Effector memory CD8-positive, alpha-beta T cell (primary cell): ENCODE measurements at regions not wholly inside any gene's neighbourhood (a gene's known extent, or its start where the extent isn't known, plus 50 kb on each side); places are given as distances from the start of the nearest gene placed in this dataset.
"Not testable (repeated sequence)": the region's sequence is repeated elsewhere in the genome, so short reads cannot be mapped to it uniquely, and the experiment has no call there.

Source experiments
- ATAC-seq: fragments of 150-1000 bp; cut with Tn5 transposase; replicated peaks from 2 replicates; pipeline ENCODE4 v1.10.0; 2021; ENCODE audit warnings: mild to moderate bottlenecking, moderate library complexity
- DNase-seq, 3 experiments: peaks; one replicate each; pipeline ENCODE4 v3.0.0; 2021
- H3K27ac Mint-ChIP-seq, 2 donors: one replicate each; pipeline ENCODE4 v1.8.0; 2022; ENCODE audit warnings: mild to moderate bottlenecking in 2 of 2, mixed read lengths in 2 of 2, moderate library complexity in 2 of 2
- H3K27me3 Mint-ChIP-seq, 2 donors: one replicate each; pipeline ENCODE4 v1.8.0; 2022; ENCODE audit warnings: mixed read lengths in 2 of 2
- H3K36me3 Mint-ChIP-seq: one replicate; pipeline ENCODE4 v1.8.0; 2022; ENCODE audit warnings: mild to moderate bottlenecking, moderate library complexity, mixed read lengths; ENCODE audit not compliant: insufficient read depth
- H3K4me1 Mint-ChIP-seq, 2 donors: one replicate each; pipeline ENCODE4 v1.8.0; 2022; ENCODE audit warnings: low read depth in 2 of 2, mixed read lengths in 2 of 2
- H3K4me3 Mint-ChIP-seq, 2 donors: one replicate each; pipeline ENCODE4 v1.8.0; 2022; ENCODE audit warnings: mild to moderate bottlenecking in 2 of 2, mixed read lengths in 2 of 2, moderate library complexity in 2 of 2
- H3K9me3 Mint-ChIP-seq, 2 donors: one replicate each; pipeline ENCODE4 v1.8.0; 2022; ENCODE audit warnings: mixed read lengths in 2 of 2

DNA sequence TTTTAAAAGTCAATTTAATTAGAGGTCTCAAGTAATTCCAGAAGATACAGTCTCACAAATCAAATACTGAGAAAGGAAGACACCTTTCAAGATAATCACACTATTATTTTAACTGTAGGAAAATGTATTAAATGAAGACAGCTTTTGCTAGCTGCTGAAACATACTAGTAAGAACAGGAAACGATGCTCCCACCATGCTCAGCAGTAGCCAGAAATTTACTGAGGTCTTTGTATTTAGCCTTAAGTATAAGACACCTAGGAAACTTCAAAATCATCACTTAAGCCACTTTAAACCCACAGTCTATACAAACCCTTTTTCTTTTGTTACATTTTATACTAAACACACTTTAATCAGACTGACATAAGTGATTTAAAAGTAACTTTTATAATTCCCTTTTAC lies 72.7 kb upstream of the NPIPB12 start:
- H3K9me3 Mint-ChIP-seq, H3K4me3 Mint-ChIP-seq, DNase-seq, H3K27ac Mint-ChIP-seq, H3K27me3 Mint-ChIP-seq: not testable (repeated sequence)
- Mint-ChIP-seq H3K36me3 (peaks cover 54% of the 10 kb centered on the region), H3K4me1 (peaks cover 18 to 28% of the 10 kb centered on the region in 2 donors)
- peak; percentile 39 for ATAC-seq

DNA sequence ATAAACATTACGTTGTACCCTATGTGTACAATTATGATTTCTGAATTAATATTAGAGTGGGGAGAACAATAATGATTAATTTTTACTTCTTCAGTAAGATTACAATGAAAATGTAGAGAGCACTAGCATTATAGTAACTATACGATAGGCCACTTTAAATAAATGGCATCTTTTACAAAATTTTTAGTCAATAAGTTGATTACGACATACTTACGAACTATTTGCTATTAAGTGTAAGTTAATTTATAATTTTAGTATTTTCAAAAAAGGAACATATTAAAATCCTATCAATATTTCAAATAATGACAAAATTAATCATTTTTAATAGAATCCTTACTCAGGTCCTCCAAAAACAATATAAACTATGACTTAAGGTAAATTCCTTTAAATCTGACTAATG lies 75.6 kb upstream of the NPIPB12 start:
- not testable (repeated sequence) for H3K9me3 Mint-ChIP-seq, ATAC-seq, H3K4me3 Mint-ChIP-seq, H3K27me3 Mint-ChIP-seq, H3K27ac Mint-ChIP-seq, DNase-seq
- peaks cover 51% of the 10 kb centered on the region for H3K36me3 Mint-ChIP-seq
- peaks cover 16 to 28% of the 10 kb centered on the region in 2 donors for H3K4me1 Mint-ChIP-seq

GRCh38 chr16:29591919-29592318 lies 71.1 kb upstream of the SPN start:
- Mint-ChIP-seq H3K4me3 (peak overlapping the region; percentile 62 to 69), H3K4me1 (peaks cover 28 to 34% of the 10 kb centered on the region in 2 donors), H3K36me3 (peaks cover 58% of the 10 kb centered on the region)
- H3K27me3 Mint-ChIP-seq, ATAC-seq, H3K9me3 Mint-ChIP-seq, DNase-seq, H3K27ac Mint-ChIP-seq: not testable (repeated sequence)

DNA sequence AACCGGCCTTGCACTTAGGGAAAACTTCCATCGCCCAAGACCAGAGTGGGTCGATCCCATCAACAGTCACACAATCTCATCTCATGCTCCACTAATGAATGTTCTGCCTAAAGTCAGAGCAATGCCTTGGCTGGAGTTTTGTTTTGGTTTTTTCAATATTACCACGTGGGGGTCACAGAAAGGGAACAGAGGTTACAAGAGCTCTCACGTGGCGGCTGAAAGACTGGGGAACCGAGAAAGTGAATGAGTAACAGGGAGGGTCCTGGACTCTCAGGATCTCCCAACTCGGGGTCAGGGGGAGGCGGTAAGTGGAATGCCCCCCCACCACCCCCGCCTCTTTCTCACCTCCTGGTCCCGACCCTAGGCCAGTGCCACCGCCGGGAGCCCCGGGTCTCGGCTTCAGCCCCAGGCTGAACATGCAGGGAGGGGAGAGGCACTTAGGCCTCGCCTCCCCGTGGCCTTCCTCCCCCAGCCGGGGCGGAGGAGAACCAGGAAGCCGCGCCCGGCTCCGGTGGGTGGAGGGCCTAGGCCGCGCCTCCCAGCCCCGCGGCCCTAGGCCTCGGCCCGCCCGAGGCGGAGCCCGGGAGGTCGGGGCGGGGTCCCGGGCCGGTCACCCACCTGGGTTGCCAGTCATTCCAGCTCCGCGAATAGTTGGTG lies 68.7 kb upstream of the SPN start:
- H3K4me3 Mint-ChIP-seq, result peak overlapping the region; percentile 84 to 87
- peaks cover 46% of the 10 kb centered on the region for H3K36me3 Mint-ChIP-seq
- H3K9me3 Mint-ChIP-seq, H3K27me3 Mint-ChIP-seq, DNase-seq: not testable (repeated sequence)
- peaks cover 20% of the 10 kb centered on the region in 2 donors for H3K4me1 Mint-ChIP-seq
- peak overlapping the region; percentile 75 to 86 for H3K27ac Mint-ChIP-seq
- peak; percentile 56 for ATAC-seq

- peaks cover 46% of the 10 kb centered on the region for H3K36me3 Mint-ChIP-seq
- H3K9me3 Mint-ChIP-seq, result not testable (repeated sequence)
Measured at GRCh38 chr16:29594926-29595838, 67.9 kb upstream of the SPN start.

DNA sequence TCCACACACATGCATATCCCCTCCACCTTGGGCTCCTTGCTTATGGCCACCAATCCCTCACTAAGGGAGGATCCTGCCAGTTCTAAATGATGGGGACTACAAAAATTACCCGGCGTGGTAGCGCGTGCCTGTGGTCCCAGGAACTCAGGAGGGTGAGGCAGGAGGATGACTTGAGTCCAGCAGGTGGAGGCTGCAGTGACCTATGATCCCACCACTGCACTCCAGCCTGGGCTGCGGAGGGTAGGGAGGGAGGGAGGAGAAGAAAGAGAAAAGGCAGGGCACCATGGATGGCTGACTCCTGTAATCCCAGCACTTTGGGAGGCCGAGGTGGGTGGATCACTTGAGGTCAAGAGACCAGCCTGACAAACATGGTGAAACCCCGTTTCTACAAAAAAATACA lies 66.0 kb upstream of the SPN start:
- not testable (repeated sequence) for H3K27ac Mint-ChIP-seq, H3K9me3 Mint-ChIP-seq
- H3K4me1 Mint-ChIP-seq, result peaks cover 23 to 29% of the 10 kb centered on the region in 2 donors

More at GRCh38 chr16:29594926-29595838, 67.9 kb upstream of the SPN start:
- DNase-seq (peak; percentile 87 to 90 (median 88)), ATAC-seq (peak; percentile 81)
- H3K4me1 Mint-ChIP-seq, result peaks cover 15 to 17% of the 10 kb centered on the region in 2 donors
- peak overlapping the region; percentile 84 to 87 for H3K4me3 Mint-ChIP-seq
- not testable (repeated sequence) for H3K27me3 Mint-ChIP-seq
- H3K27ac Mint-ChIP-seq, result peak overlapping the region; percentile 75 to 86

DNA sequence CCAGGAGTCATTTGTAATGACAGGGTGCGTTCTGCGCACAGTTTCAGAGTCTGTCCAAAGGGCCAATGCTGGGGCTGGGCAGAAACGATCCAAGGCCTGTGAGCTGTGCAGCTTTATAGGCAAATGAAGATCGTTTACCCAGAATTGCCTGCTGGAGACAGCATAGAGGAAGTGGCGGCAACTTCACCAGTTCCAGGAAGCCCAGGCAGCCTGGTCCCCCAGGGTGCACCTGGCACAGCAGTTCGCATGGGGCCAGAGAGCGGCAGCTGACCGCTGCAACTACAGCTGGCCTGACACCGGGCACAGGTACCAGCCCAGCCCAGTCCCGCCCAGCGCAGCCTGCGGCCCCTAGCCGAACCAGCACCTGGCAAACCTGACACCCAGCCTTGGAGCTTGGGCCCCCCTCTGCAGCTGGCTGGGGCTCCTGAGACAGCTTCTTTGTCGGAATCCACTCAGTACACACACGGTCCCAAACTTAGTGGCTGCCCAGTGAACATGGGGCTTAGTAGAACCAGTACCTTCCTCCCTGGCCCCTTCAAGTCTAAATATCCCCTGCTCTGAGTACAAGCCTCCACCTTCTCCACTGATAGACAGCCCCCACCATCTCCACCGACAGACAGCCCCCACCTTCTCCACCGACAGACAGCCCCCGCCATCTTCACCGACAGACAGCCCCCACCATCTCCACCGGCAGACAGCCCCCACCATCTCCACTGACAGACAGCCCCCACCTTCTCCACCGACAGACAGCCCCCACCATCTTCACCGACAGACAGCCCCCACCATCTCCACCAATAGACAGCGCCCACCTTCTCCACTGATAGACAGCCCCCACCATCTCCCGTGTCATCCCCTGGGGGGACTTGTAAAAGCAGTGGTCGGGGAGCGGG lies 62.7 kb upstream of the SPN start:
- H3K9me3 Mint-ChIP-seq, H3K27me3 Mint-ChIP-seq: not testable (repeated sequence)
- peak; percentile 44 for ATAC-seq
- Mint-ChIP-seq H3K27ac (peak overlapping the region; percentile 91 to 95), H3K4me3 (peak overlapping the region; percentile 84), H3K36me3 (peaks cover 62% of the 10 kb centered on the region), H3K4me1 (peaks cover 33 to 36% of the 10 kb centered on the region in 2 donors)
- DNase-seq, result peak in 2 of 3 experiments; percentile 37 to 39

More for the DNA sequence above, 66.0 kb upstream of the SPN start:
- ATAC-seq, H3K27me3 Mint-ChIP-seq, DNase-seq: not testable (repeated sequence)
- peaks cover 58% of the 10 kb centered on the region for H3K36me3 Mint-ChIP-seq
- H3K4me3 Mint-ChIP-seq, result peak overlapping the region in 1 of 2 donors; percentile 14

DNA sequence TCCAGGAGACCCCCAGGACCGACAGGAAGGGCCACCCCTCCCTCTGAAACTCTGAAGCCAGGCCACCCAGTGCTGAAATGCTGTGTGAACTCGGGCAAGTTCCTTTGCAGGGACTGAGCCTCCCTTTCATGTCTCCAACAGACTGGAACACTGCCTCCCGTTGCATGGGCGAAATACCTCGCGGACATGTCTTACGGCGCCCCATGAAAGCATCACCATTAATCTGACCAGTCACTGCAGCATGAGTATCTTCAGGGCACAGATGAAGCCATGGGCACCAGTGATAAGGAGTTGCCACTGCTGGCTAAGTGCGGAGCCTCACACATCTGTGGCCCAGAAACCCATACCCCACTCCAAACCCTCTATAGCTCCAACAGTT lies 60.8 kb upstream of the SPN start:
- peaks cover 30 to 32% of the 10 kb centered on the region in 2 donors for H3K4me1 Mint-ChIP-seq
- not testable (repeated sequence) for H3K9me3 Mint-ChIP-seq, DNase-seq, ATAC-seq, H3K27me3 Mint-ChIP-seq
- H3K36me3 Mint-ChIP-seq, result peaks cover 52% of the 10 kb centered on the region
- H3K27ac Mint-ChIP-seq, result peak overlapping the region; percentile 91 to 95
- H3K4me3 Mint-ChIP-seq, result peak overlapping the region; percentile 84

DNA sequence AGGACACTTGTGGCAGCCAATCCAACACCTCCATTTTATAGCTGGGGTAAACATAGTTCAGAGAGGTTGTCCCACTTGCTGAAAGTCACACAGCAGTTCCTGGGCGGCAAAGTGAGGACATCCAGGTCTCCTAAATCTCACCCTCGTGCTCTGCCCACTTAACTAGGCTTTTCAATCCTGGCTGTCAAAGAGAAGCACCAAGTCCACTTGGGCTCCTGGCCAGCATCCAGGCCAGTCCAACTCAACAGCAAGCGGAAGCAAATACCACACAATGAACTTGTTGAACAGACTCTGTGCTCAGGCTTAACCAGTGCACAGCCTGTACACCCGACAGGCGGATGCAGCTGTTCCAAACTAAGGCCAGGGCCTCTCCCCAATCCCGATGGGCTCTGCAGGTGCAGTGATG lies 60.4 kb upstream of the SPN start:
- peaks cover 56% of the 10 kb centered on the region for H3K36me3 Mint-ChIP-seq
- H3K4me3 Mint-ChIP-seq, result peak overlapping the region; percentile 84
- not testable (repeated sequence) for ATAC-seq

DNA sequence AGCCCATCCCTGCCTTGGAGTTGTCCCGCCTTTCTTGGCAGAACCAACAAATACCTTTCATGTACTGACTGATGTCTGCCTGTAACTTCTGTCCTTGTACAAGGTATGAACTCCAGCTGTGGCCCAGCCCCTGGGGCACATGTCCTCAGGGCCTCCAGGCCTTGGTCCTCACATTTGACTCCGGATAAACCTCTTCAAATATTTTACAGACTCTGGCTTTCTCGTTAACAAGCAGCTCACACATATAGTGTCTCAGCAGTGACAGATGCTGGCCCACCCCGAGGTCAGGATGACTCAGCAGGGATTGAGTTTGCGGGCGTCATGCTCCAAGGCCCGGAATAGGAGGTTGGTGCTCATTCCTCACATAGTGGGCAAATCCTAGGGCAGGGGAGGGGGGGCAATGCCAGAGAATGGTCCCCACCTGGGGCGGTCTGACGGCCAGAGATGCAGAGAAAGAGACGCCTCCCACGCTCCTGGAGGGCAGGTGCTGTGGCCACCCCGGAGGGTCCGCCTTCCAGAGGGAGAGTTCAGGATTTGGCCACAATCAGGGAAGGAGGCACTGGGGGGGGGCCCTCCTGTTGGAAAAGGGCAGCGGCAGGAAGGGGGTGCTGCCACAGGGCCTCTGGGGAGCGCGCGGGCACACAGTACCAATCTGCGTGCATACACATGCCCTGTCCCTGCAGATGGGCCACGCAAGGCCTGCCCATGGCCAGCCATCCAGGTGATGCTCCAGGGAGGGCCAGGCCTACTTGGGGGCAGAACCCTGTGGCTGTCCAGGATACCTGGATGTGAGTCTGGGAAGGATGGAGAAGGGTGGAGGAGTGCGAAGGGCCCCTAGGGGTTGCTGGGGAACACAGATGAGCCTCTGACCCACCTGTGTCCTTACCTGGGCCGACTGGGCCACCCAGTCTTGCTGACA lies 58.2 kb upstream of the SPN start:
- peaks cover 33 to 39% of the 10 kb centered on the region in 2 donors for H3K4me1 Mint-ChIP-seq
- not testable (repeated sequence) for DNase-seq

More for the DNA sequence above, 60.4 kb upstream of the SPN start:
- not testable (repeated sequence) for DNase-seq, H3K9me3 Mint-ChIP-seq, H3K27me3 Mint-ChIP-seq
- peaks cover 34% of the 10 kb centered on the region in 2 donors for H3K4me1 Mint-ChIP-seq
- peak overlapping the region; percentile 91 to 95 for H3K27ac Mint-ChIP-seq

GRCh38 chr16:29605593-29606205 lies 57.3 kb upstream of the SPN start:
- DNase-seq, ATAC-seq, H3K4me3 Mint-ChIP-seq, H3K9me3 Mint-ChIP-seq, H3K27me3 Mint-ChIP-seq: not testable (repeated sequence)
- Mint-ChIP-seq H3K4me1 (peaks cover 30 to 35% of the 10 kb centered on the region in 2 donors), H3K36me3 (peaks cover 48% of the 10 kb centered on the region), H3K27ac (peak overlapping the region in 1 of 2 donors; percentile 83)

More for the DNA sequence above, 58.2 kb upstream of the SPN start:
- ATAC-seq, H3K27me3 Mint-ChIP-seq, H3K9me3 Mint-ChIP-seq: not testable (repeated sequence)
- H3K4me3 Mint-ChIP-seq, result peak overlapping the region in 1 of 2 donors; percentile 8
- H3K27ac Mint-ChIP-seq, result peak overlapping the region in 1 of 2 donors; percentile 83
- peaks cover 53% of the 10 kb centered on the region for H3K36me3 Mint-ChIP-seq
